Endothelial cell (in vitro differentiated cells): ENCODE measurements at regions not wholly inside any gene's neighbourhood (a gene's known extent, or its start where the extent isn't known, plus 50 kb on each side); places are given as distances from the start of the nearest gene placed in this dataset.
"Not testable (repeated sequence)": the region's sequence is repeated elsewhere in the genome, so short reads cannot be mapped to it uniquely, and the experiment has no call there.

Experiments
- DNase-seq: peaks from one replicate; pipeline ENCODE4 v3.0.0; 2021; ENCODE audit warnings: low spot score
- H3K27ac Mint-ChIP-seq: one replicate; pipeline ENCODE4 v1.8.0; 2021; ENCODE audit warnings: mixed read lengths, inconsistent platforms; ENCODE audit not compliant: unreplicated experiment
- H3K27me3 Mint-ChIP-seq: one replicate; pipeline ENCODE4 v1.8.0; 2021; ENCODE audit warnings: mild to moderate bottlenecking, moderate library complexity, mixed read lengths, inconsistent platforms; ENCODE audit not compliant: unreplicated experiment
- H3K36me3 Mint-ChIP-seq: one replicate; pipeline ENCODE4 v1.8.0; 2021; ENCODE audit warnings: mild to moderate bottlenecking, low read depth, mixed read lengths, inconsistent platforms; ENCODE audit not compliant: unreplicated experiment
- H3K4me1 Mint-ChIP-seq: one replicate; pipeline ENCODE4 v1.8.0; 2021; ENCODE audit warnings: mild to moderate bottlenecking, mixed read lengths, inconsistent platforms; ENCODE audit not compliant: unreplicated experiment
- H3K4me3 Mint-ChIP-seq: one replicate; pipeline ENCODE4 v1.8.0; 2021; ENCODE audit warnings: mild to moderate bottlenecking, mixed read lengths, inconsistent platforms; ENCODE audit not compliant: unreplicated experiment
- H3K9me3 Mint-ChIP-seq: one replicate; pipeline ENCODE4 v1.8.0; 2021; ENCODE audit warnings: mixed read lengths, inconsistent platforms; ENCODE audit not compliant: unreplicated experiment
- TF ChIP-seq, protein P1 (sequence below): fragments of 200-600 bp; sonication (generic); IDR thresholded peaks from one replicate; pipeline ENCODE4 v1.5.0; 2021; ENCODE audit warnings: antibody characterized with exemption; ENCODE audit not compliant: unreplicated experiment

- Mint-ChIP-seq H3K27me3 (no peaks in the 10 kb centered on the region), H3K4me1 (no peaks in the 10 kb centered on the region), H3K9me3 (no peaks in the 10 kb centered on the region), H3K4me3 (no peak overlapping the region), H3K27ac (no peak overlapping the region), H3K36me3 (peaks cover 3% of the 10 kb centered on the region)
- TF ChIP-seq, protein P1, sequence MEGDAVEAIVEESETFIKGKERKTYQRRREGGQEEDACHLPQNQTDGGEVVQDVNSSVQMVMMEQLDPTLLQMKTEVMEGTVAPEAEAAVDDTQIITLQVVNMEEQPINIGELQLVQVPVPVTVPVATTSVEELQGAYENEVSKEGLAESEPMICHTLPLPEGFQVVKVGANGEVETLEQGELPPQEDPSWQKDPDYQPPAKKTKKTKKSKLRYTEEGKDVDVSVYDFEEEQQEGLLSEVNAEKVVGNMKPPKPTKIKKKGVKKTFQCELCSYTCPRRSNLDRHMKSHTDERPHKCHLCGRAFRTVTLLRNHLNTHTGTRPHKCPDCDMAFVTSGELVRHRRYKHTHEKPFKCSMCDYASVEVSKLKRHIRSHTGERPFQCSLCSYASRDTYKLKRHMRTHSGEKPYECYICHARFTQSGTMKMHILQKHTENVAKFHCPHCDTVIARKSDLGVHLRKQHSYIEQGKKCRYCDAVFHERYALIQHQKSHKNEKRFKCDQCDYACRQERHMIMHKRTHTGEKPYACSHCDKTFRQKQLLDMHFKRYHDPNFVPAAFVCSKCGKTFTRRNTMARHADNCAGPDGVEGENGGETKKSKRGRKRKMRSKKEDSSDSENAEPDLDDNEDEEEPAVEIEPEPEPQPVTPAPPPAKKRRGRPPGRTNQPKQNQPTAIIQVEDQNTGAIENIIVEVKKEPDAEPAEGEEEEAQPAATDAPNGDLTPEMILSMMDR = no peak
- DNase-seq = no peak
These were observed 126.8 kb upstream of the SMLR1 start for GRCh38 chr6:130700397-130700796.

DNA sequence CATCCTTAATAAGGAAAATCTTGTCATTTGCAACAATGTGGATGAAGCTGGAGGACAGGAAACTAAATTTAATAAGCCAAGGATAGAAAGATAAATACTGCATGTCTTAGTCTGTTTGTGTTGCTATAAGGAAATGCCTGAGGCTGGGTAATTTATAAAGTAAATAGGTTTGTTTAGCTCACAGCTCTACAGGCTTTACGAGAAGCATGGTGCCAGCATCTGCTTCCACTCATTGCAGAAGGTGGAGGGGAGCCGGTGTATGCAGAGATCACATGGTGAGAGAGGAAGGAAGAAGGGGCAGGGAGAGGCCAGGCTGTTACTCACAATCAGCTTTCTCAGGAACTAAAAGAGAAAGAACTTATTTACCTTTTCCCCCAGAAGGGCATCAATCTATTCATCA, 118.9 kb upstream of the SMLR1 start:
- H3K27ac Mint-ChIP-seq = no peak overlapping the region
- TF ChIP-seq, protein P1 = no peak
- no peak for DNase-seq
- no peaks in the 10 kb centered on the region for H3K9me3 Mint-ChIP-seq
- H3K27me3 Mint-ChIP-seq = peaks cover 3% of the 10 kb centered on the region
- H3K4me1 Mint-ChIP-seq = peaks cover 17% of the 10 kb centered on the region
- H3K36me3 Mint-ChIP-seq = no peaks in the 10 kb centered on the region
- no peak overlapping the region for H3K4me3 Mint-ChIP-seq

GRCh38 chr6:130711641-130712040, 115.6 kb upstream of the SMLR1 start:
- not testable (repeated sequence) for DNase-seq, H3K9me3 Mint-ChIP-seq, H3K27me3 Mint-ChIP-seq, H3K36me3 Mint-ChIP-seq, H3K4me3 Mint-ChIP-seq
- Mint-ChIP-seq H3K27ac (peak overlapping the region; percentile 11), H3K4me1 (peaks cover 25% of the 10 kb centered on the region)

GRCh38 chr6:130713144-130713543, 114.1 kb upstream of the SMLR1 start:
- H3K27me3 Mint-ChIP-seq = peaks cover 4% of the 10 kb centered on the region
- H3K9me3 Mint-ChIP-seq = no peaks in the 10 kb centered on the region
- no peaks in the 10 kb centered on the region for H3K36me3 Mint-ChIP-seq
- peak overlapping the region; percentile 22 for H3K27ac Mint-ChIP-seq
- peaks cover 20% of the 10 kb centered on the region for H3K4me1 Mint-ChIP-seq
- TF ChIP-seq, protein P1 = no peak
- peak; percentile 15 for DNase-seq
- H3K4me3 Mint-ChIP-seq = no peak overlapping the region

DNA sequence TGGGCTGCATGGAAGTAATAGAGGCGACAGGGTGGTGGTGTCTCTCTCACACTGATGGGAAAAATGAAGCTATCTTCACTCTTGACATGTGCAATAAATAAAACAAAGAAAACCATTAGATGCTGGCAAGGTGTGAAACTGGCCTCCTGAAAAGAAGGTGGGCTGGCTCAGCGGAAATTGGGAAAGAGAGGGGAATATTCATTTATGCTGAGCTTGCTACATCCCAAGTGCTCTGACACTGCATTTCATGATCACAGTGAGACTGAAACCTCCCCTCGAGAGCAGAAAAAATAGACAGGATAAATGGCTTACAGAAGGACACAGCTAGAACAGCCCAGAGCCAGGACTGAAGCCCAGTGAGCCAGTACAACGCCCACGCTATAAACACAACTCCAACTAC, 112.1 kb upstream of the SMLR1 start:
- Mint-ChIP-seq H3K36me3 (no peaks in the 10 kb centered on the region), H3K9me3 (no peaks in the 10 kb centered on the region), H3K27me3 (peaks cover 4% of the 10 kb centered on the region), H3K4me3 (no peak overlapping the region), H3K27ac (no peak overlapping the region), H3K4me1 (peaks cover 13% of the 10 kb centered on the region)
- no peak for DNase-seq
- TF ChIP-seq, protein P1 = no peak

DNA sequence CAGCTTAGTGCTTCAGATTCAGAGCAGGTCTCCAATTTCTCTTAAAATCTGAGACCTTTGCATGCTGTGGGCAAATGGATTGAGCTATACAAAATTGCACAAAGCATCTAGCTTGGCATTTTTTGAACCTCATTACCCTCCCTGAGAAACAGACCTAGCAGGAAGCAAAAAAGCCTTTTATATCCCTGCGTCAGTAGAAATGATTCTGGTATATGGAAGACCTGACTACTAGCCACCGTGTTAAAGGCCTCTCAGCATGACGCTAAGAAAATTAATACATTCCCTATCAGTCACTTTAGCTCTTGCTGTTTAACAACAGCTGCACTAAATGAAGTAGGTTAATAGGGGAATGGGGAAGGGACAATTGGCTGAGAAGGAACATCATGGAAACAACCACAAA, 110.7 kb upstream of the SMLR1 start:
- Mint-ChIP-seq H3K36me3 (no peaks in the 10 kb centered on the region), H3K4me3 (no peak overlapping the region), H3K9me3 (no peaks in the 10 kb centered on the region), H3K4me1 (peaks cover 13% of the 10 kb centered on the region), H3K27me3 (peaks cover 6% of the 10 kb centered on the region), H3K27ac (no peak overlapping the region)
- TF ChIP-seq, protein P1 = no peak
- no peak for DNase-seq
